ENCODE measurements at regions not wholly inside any gene's neighbourhood (a gene's known extent, or its start where the extent isn't known, plus 50 kb on each side); places are given as distances from the start of the nearest gene placed in this dataset.
"Not testable (repeated sequence)": the region's sequence is repeated elsewhere in the genome, so short reads cannot be mapped to it uniquely, and the experiment has no call there.

- H3K9me3 ChIP-seq (ENCODE audit: control insufficient read depth, insufficient read depth, low read depth, low read length), result no peaks in the 10 kb centered on the region
- TF ChIP-seq EZH2 (IDR thresholded peaks at IDR 0.05; ENCODE audit: low read length, missing control alignments), result no peak
- TF ChIP-seq CTCF (conservative IDR thresholded peaks at IDR 0.05 in 1 of 2, IDR thresholded peaks at IDR 0.05 in 1 of 2; ENCODE audit: low read depth in 1 of 2, low read length in 2 of 2), result no peak
- H4K20me1 ChIP-seq (ENCODE audit: control insufficient read depth, extremely low read depth, insufficient read depth, low read length), result no peaks in the 10 kb centered on the region
- no peaks in the 10 kb centered on the region for H3K4me1 ChIP-seq (ENCODE audit: control insufficient read depth, extremely low read depth, insufficient read depth, low read length)
- no peak for DNase-seq (ENCODE audit: low read depth in 2 of 2)
- no peaks in the 10 kb centered on the region for H3K27me3 ChIP-seq (ENCODE audit: control insufficient read depth, insufficient read depth, low read length)
- H3K36me3 ChIP-seq (ENCODE audit: control insufficient read depth, insufficient read depth, low read length), result no peaks in the 10 kb centered on the region
- no peaks in the 10 kb centered on the region for H3K79me2 ChIP-seq (ENCODE audit: control insufficient read depth, insufficient read depth, low read length)
- no peak overlapping the region for H3K4me2 ChIP-seq (ENCODE audit: extremely low read depth, insufficient read depth, low read length)
- no peak overlapping the region for H2AFZ ChIP-seq (ENCODE audit: low read length)
- H3K9ac ChIP-seq (ENCODE audit: insufficient read depth, low read length), result no peak overlapping the region
- no peak overlapping the region for H3K4me3 ChIP-seq (replicated peaks in 1 of 4; ENCODE audit: control extremely low read depth in 1 of 4, insufficient read depth in 1 of 4, low read depth in 3 of 4, low read length in 4 of 4)
- no peak overlapping the region for H3K27ac ChIP-seq (ENCODE audit: insufficient read depth, low read length)
Observed at GRCh38 chr3:21195203-21195602, 555.8 kb downstream of the ZNF385D start.

- not testable (repeated sequence) for H3K4me3 ChIP-seq (replicated peaks in 1 of 4; ENCODE audit: control extremely low read depth in 1 of 4, insufficient read depth in 1 of 4, low read depth in 3 of 4, low read length in 4 of 4); H3K9me3 ChIP-seq (ENCODE audit: control insufficient read depth, insufficient read depth, low read depth, low read length); DNase-seq (ENCODE audit: low read depth in 2 of 2); H3K36me3 ChIP-seq (ENCODE audit: control insufficient read depth, insufficient read depth, low read length); H3K9ac ChIP-seq (ENCODE audit: insufficient read depth, low read length); H3K4me2 ChIP-seq (ENCODE audit: extremely low read depth, insufficient read depth, low read length); H3K79me2 ChIP-seq (ENCODE audit: control insufficient read depth, insufficient read depth, low read length); H4K20me1 ChIP-seq (ENCODE audit: control insufficient read depth, extremely low read depth, insufficient read depth, low read length); H3K27ac ChIP-seq (ENCODE audit: insufficient read depth, low read length); H3K4me1 ChIP-seq (ENCODE audit: control insufficient read depth, extremely low read depth, insufficient read depth, low read length); H3K27me3 ChIP-seq (ENCODE audit: control insufficient read depth, insufficient read depth, low read length); H2AFZ ChIP-seq (ENCODE audit: low read length)
Observed at GRCh38 chr3:21194036-21194435, 557.0 kb downstream of the ZNF385D start.

- Histone ChIP-seq H3K4me3 (replicated peaks in 1 of 4; ENCODE audit: control extremely low read depth in 1 of 4, insufficient read depth in 1 of 4, low read depth in 3 of 4, low read length in 4 of 4) (no peak overlapping the region), H3K36me3 (ENCODE audit: control insufficient read depth, insufficient read depth, low read length) (no peaks in the 10 kb centered on the region), H3K4me1 (ENCODE audit: control insufficient read depth, extremely low read depth, insufficient read depth, low read length) (no peaks in the 10 kb centered on the region), H3K9me3 (ENCODE audit: control insufficient read depth, insufficient read depth, low read depth, low read length) (no peaks in the 10 kb centered on the region), H3K9ac (ENCODE audit: insufficient read depth, low read length) (no peak overlapping the region), H2AFZ (ENCODE audit: low read length) (no peak overlapping the region), H3K4me2 (ENCODE audit: extremely low read depth, insufficient read depth, low read length) (no peak overlapping the region), H3K27me3 (ENCODE audit: control insufficient read depth, insufficient read depth, low read length) (no peaks in the 10 kb centered on the region), H3K27ac (ENCODE audit: insufficient read depth, low read length) (no peak overlapping the region), H4K20me1 (ENCODE audit: control insufficient read depth, extremely low read depth, insufficient read depth, low read length) (no peaks in the 10 kb centered on the region), H3K79me2 (ENCODE audit: control insufficient read depth, insufficient read depth, low read length) (no peaks in the 10 kb centered on the region)
- TF ChIP-seq EZH2 (IDR thresholded peaks at IDR 0.05; ENCODE audit: low read length, missing control alignments) (no peak), CTCF (conservative IDR thresholded peaks at IDR 0.05 in 1 of 2, IDR thresholded peaks at IDR 0.05 in 1 of 2; ENCODE audit: low read depth in 1 of 2, low read length in 2 of 2) (no peak)
- no peak for DNase-seq (ENCODE audit: low read depth in 2 of 2)
Observed at GRCh38 chr3:21188459-21188858, 562.6 kb downstream of the ZNF385D start.

Data from fibroblast of lung (primary cell).